Thyroid gland (tissue), 4 donors: ENCODE measurements at regions not wholly inside any gene's neighbourhood (a gene's known extent, or its start where the extent isn't known, plus 50 kb on each side); places are given as distances from the start of the nearest gene placed in this dataset.

Experiments
- POLR2A ChIP-seq, 2 donors: fragments of 450-650 bp; IDR thresholded peaks; one replicate each; pipeline ENCODE4 v1.6.1; 2017; ENCODE audit warnings: antibody characterized with exemption in 2 of 2, mild to moderate bottlenecking in 2 of 2, moderate library complexity in 1 of 2
- TF ChIP-seq, protein P1 (sequence below), 6 experiments: fragments of 200-600 bp in 3 of 6; fragments of 450-650 bp in 3 of 6; sonication (generic) in 3 of 6; IDR thresholded peaks; one replicate each; pipeline ENCODE4 v1.5.1; 2016 to 2019; ENCODE audit warnings: antibody characterized with exemption in 6 of 6, mild to moderate bottlenecking in 2 of 6, inconsistent platforms in 1 of 6, moderate library complexity in 1 of 6

DNA sequence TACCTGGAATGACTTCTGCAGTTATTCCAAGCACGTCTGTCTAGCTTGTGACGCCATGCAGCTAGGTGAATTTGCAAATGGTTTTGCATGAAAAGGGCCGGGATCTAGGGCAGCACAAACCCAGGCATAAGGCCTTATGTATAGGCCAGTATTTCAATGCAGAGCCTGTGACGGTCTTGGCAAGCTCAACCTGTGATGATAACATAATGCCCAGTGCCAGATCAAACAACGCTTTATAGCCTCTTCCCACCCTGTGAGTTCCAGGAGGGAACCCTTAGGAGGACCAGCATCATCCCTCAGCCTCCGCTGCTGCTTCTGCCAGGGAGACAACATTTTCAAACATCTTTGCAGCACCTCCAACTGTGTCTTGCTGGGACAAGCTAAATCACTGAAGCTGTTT lies 390.7 kb downstream of the INHBA start:
- TF ChIP-seq, protein P1, sequence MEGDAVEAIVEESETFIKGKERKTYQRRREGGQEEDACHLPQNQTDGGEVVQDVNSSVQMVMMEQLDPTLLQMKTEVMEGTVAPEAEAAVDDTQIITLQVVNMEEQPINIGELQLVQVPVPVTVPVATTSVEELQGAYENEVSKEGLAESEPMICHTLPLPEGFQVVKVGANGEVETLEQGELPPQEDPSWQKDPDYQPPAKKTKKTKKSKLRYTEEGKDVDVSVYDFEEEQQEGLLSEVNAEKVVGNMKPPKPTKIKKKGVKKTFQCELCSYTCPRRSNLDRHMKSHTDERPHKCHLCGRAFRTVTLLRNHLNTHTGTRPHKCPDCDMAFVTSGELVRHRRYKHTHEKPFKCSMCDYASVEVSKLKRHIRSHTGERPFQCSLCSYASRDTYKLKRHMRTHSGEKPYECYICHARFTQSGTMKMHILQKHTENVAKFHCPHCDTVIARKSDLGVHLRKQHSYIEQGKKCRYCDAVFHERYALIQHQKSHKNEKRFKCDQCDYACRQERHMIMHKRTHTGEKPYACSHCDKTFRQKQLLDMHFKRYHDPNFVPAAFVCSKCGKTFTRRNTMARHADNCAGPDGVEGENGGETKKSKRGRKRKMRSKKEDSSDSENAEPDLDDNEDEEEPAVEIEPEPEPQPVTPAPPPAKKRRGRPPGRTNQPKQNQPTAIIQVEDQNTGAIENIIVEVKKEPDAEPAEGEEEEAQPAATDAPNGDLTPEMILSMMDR (IDR thresholded peaks at IDR 0.05): no peak
- no peak for TF ChIP-seq POLR2A (IDR thresholded peaks at IDR 0.05)
